Rectal smooth muscle tissue (tissue), 1 donor: ENCODE measurements at regions not wholly inside any gene's neighbourhood (a gene's known extent, or its start where the extent isn't known, plus 50 kb on each side); places are given as distances from the start of the nearest gene placed in this dataset.

Experiments used
- H3K27ac ChIP-seq: one replicate; pipeline ENCODE4 v1.7.0; 2013; ENCODE audit warnings: low read depth, low read length, inconsistent platforms
- H3K27me3 ChIP-seq: one replicate; pipeline ENCODE4 v1.7.0; 2013; ENCODE audit warnings: low read length; ENCODE audit not compliant: control insufficient read depth, insufficient read depth
- H3K36me3 ChIP-seq: one replicate; pipeline ENCODE4 v1.7.0; 2013; ENCODE audit warnings: low read length; ENCODE audit not compliant: control insufficient read depth, insufficient read depth
- H3K4me1 ChIP-seq: one replicate; pipeline ENCODE4 v1.7.0; 2013; ENCODE audit warnings: low read length; ENCODE audit not compliant: control insufficient read depth, insufficient read depth
- H3K4me3 ChIP-seq: one replicate; pipeline ENCODE4 v1.7.0; 2013; ENCODE audit warnings: low read length
- H3K9ac ChIP-seq: one replicate; pipeline ENCODE4 v1.7.0; 2013; ENCODE audit warnings: low read length

DNA sequence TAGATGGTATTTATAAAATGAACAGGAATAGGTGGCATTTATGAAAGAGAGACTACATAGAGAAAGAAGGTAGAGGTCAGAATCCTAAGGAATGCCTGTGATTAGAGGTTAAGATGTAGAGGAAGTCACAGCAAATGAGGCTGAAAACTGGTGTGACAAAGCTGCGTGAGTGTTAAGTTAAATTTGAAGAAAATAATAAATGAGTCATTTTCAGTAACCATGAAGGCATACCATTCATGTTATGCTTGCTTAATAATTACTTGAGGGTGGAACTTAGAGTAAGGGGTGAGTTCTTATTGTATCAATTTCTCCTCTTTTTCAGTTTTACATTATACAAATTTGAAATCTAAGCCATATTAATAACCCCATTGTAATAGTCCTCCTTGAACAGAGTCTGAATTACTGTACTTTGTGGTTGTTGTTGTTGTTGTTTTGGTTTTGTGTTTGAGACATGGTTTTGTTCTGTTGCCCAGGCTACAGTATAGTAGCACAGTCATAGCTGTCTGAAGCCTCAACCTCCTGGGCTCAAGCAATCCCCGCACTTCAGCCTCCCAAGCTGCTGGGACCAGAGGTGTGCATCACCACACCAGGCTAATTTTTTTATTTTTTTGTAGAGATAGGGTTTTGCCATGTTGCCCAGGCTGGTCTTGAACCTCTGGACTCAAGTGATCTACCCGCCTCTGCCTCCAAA is 761.5 kb downstream of the GALC start:
- Histone ChIP-seq H3K9ac (no peak overlapping the region), H3K36me3 (no peaks in the 10 kb centered on the region), H3K4me3 (no peak overlapping the region), H3K4me1 (no peaks in the 10 kb centered on the region), H3K27ac (no peak overlapping the region), H3K27me3 (no peaks in the 10 kb centered on the region)

DNA sequence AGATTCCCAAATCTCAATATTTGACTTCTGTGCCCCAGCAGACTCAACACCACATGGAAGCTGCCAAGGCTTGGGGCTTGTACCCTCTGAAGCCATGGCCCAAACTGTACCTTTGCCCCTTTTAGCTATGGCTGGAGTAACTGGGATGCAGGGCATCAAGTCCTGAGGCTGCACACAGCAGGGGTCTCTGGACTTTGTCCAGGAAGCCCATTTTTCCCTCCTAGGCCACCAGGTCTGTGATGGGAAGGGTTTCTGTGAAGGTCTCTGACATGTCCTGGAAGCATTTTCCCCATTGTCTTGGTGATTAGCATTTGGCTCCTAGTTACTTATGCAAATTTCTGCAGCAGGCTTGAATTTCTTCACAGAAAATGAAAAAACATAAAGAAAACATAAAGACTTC is 762.3 kb downstream of the GALC start:
- Histone ChIP-seq H3K27me3 (no peaks in the 10 kb centered on the region), H3K4me3 (no peak overlapping the region), H3K36me3 (no peaks in the 10 kb centered on the region), H3K4me1 (no peaks in the 10 kb centered on the region), H3K27ac (no peak overlapping the region), H3K9ac (no peak overlapping the region)

DNA sequence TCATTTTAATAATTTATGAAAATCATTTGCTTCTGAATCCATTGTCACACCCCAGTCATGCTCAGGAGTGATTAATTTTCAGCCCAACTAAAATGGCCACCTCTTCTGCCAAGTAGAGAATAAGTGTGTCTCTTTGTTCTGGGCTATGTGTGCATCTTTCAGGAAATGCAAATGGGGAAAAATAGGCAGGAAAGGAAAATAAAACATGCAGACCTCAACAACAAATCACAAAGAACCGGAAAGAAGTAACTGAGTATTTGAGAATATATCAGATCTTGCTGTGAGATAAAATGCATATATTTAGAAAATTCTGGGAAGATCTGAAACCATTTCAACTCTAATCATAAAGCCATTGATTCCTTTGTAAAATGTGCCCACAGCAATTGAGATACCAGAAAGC is 763.9 kb downstream of the GALC start:
- H3K27me3 ChIP-seq, result no peaks in the 10 kb centered on the region
- no peaks in the 10 kb centered on the region for H3K36me3 ChIP-seq
- no peaks in the 10 kb centered on the region for H3K4me1 ChIP-seq
- no peak overlapping the region for H3K9ac ChIP-seq
- no peak overlapping the region for H3K27ac ChIP-seq
- no peak overlapping the region for H3K4me3 ChIP-seq

DNA sequence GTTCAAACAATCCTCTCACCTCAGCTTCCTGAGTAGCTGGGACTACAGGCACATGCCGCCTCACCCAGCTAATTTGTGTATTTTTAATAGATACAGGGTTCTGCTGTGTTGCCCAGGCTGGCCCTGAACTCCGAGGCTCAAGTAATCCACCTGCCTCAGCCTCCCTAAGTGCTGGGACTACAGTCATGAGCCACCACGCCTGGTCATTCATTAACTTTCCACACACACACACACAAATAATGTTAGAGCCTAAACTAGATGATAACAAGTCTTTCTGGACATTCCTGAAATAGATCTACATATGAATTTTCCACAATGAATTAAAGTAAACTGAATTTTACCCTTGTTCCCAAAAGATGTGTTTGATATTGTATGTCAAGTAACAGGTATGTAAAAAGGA is 776.0 kb downstream of the GALC start:
- Histone ChIP-seq H3K27ac (no peak overlapping the region), H3K4me3 (no peak overlapping the region), H3K27me3 (no peaks in the 10 kb centered on the region), H3K9ac (no peak overlapping the region), H3K36me3 (no peaks in the 10 kb centered on the region), H3K4me1 (no peaks in the 10 kb centered on the region)

DNA sequence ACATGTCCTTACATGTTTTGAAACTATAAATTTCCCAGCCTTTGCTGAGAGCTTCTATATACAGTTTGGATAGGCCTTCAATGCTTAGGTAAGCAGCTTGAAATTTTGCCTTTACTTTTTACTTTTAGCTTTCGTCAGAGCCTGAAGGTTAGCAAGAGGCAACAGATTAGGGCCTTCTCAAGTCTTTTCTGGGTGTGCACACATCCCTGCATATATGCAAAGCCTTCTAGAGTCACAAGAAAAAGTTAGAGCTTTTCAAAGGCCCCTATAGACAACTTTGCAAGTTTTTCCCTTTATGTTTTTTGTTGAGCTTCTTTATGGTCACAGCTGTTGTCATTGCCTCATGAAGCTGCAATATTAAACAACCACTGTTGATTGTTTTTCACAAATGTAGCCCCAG is 778.4 kb downstream of the GALC start:
- H3K27ac ChIP-seq, result no peak overlapping the region
- H3K27me3 ChIP-seq, result no peaks in the 10 kb centered on the region
- H3K4me3 ChIP-seq, result no peak overlapping the region
- H3K4me1 ChIP-seq, result no peaks in the 10 kb centered on the region
- H3K36me3 ChIP-seq, result no peaks in the 10 kb centered on the region
- H3K9ac ChIP-seq, result no peak overlapping the region

DNA sequence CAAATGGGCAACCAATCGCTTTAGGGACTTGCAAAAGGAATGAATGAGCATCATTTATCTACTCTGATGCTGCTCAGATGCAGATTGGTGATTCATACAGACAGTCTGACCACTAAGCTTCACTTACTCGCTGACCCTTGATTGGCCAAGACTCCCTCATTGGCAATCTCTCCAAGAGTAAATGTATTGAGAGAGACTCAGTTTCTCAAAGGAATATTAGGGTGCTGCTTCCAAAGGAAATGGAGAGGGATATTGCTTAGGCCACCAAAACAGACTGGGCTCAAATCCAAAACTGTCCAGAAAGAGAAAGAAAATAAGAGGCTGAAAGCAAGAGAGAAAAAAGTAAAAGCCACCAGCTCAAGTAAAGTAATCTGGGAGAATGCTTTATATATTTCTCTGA is 785.2 kb downstream of the GALC start:
- Histone ChIP-seq H3K27ac (no peak overlapping the region), H3K27me3 (no peaks in the 10 kb centered on the region), H3K4me3 (no peak overlapping the region), H3K4me1 (no peaks in the 10 kb centered on the region), H3K9ac (no peak overlapping the region), H3K36me3 (no peaks in the 10 kb centered on the region)

DNA sequence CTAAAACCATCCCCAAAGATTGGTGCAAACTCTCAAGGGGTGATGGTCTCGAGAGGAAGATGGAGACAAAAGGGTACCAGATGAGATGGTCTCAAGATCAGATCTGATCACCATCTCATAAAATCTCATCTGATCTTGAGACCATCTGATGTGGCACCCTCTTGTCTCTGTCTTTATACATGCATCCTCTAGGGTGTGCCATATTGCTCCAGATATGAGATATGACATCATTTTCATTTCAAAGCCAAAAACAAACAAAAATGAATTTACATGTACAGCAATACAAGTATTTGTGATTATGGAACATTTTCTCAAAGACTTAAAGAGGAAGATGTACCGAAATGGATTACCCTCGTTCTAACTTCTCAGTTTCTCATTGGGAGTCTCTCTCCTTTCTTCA is 787.2 kb downstream of the GALC start:
- no peaks in the 10 kb centered on the region for H3K36me3 ChIP-seq
- H3K27me3 ChIP-seq, result no peaks in the 10 kb centered on the region
- no peak overlapping the region for H3K9ac ChIP-seq

DNA sequence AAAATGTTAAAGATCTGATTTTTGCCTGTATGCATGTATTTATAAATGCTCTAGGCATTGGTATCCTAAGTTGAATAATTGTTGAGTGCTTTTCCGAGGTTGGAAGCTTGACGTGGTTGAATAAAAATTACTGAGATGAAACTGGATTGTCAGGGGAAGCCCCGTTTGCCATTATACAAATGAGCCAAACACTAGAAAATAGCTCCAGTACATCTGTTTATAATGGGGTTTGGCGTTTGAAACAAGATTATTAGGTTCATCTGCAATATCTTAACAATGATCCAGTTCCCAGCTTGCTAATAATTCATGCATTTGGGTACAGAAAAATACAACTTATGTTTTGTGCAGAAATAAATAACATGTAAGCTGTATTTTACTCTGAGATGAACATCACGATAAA is 789.6 kb downstream of the GALC start:
- Histone ChIP-seq H3K36me3 (no peaks in the 10 kb centered on the region), H3K4me1 (no peaks in the 10 kb centered on the region), H3K27me3 (no peaks in the 10 kb centered on the region), H3K4me3 (no peak overlapping the region), H3K9ac (no peak overlapping the region), H3K27ac (no peak overlapping the region)

More for the DNA sequence above, 787.2 kb downstream of the GALC start:
- H3K4me3 ChIP-seq, result no peak overlapping the region
- H3K27ac ChIP-seq, result no peak overlapping the region
- no peaks in the 10 kb centered on the region for H3K4me1 ChIP-seq

DNA sequence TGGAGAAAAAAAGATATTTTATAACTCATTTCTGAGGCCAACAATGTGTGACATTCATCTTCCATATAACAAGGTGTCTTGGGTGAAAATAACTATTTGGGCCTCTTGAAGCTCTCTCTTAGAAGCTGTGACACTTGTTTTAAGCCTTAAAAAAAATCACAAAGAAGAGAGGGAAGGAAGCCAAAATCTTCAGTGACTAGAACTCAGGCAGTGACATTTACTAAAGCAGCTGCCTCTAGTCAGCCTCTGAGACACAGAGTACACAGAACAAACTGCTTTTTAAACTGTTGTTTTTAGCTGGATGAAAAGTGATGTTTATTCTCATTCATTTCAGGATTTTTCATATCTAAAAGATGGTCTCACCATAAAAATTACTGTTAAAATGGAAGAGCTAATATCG is 793.6 kb downstream of the GALC start:
- H3K27me3 ChIP-seq, result no peaks in the 10 kb centered on the region
- no peak overlapping the region for H3K27ac ChIP-seq
- no peak overlapping the region for H3K4me3 ChIP-seq
- H3K4me1 ChIP-seq, result no peaks in the 10 kb centered on the region
- no peak overlapping the region for H3K9ac ChIP-seq
- H3K36me3 ChIP-seq, result no peaks in the 10 kb centered on the region

DNA sequence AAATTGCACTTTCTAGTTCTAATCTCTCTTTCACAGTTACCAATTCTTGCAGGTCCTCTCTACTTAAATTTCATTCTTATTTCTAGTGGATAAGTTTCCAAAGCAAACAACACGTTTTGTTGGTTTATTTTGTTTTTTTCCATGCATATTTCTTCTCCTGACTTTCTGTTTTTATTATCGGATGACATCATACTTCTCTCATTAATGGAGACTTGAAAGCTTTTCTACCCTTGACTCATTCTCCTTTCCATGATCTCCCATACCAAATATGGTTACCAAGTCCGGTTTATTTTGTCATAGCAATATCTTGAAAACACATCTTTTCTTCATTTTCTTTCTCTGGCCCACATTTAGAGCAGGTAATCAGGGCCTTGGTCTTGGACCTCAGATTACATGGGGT is 796.5 kb downstream of the GALC start:
- H3K27ac ChIP-seq, result no peak overlapping the region
- no peak overlapping the region for H3K9ac ChIP-seq
- no peaks in the 10 kb centered on the region for H3K27me3 ChIP-seq
- no peaks in the 10 kb centered on the region for H3K36me3 ChIP-seq
- no peak overlapping the region for H3K4me3 ChIP-seq
- H3K4me1 ChIP-seq, result no peaks in the 10 kb centered on the region

DNA sequence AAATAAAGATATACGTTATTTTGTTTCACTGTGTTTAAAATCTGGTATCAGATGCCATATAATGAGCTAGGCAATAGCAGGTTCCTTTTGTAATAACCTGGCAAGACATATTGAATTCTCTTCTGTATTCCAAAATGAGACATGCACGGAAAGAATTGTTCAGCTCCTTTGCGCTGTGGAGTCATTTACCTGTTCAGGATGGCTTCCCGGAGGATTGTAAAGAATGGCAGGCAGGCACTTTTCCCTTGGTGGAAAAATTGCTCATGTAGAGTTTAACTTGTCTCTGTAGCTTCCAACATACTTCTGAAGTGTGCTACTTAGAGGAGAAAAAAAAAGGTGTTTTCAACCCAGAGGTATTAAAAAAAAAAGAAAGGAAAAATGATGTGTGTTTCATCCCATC is 805.2 kb downstream of the GALC start:
- Histone ChIP-seq H3K9ac (no peak overlapping the region), H3K27ac (no peak overlapping the region), H3K4me3 (no peak overlapping the region), H3K27me3 (no peaks in the 10 kb centered on the region), H3K36me3 (no peaks in the 10 kb centered on the region), H3K4me1 (no peaks in the 10 kb centered on the region)

DNA sequence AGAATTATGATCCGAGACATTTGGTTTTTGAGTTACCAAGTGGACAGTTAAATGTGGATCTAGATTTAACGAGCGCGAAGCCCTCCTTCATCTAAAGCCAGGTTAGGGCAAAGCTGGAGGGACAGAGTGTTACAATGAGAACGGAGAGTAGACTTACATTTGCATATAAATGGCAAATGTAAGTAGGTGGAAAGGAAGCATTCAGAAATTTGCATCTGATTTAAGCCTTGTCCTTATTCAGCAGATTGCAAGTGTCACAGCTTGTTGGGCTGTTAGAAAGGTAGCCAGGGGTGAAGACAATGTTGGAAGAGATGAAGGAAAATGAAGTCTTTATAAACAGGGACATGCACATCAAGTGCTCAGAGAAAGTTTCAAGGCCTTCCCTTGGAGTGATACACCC is 806.2 kb downstream of the GALC start:
- no peak overlapping the region for H3K9ac ChIP-seq
- no peak overlapping the region for H3K27ac ChIP-seq
- H3K27me3 ChIP-seq, result no peaks in the 10 kb centered on the region
- H3K4me1 ChIP-seq, result no peaks in the 10 kb centered on the region
- H3K36me3 ChIP-seq, result no peaks in the 10 kb centered on the region
- no peak overlapping the region for H3K4me3 ChIP-seq

DNA sequence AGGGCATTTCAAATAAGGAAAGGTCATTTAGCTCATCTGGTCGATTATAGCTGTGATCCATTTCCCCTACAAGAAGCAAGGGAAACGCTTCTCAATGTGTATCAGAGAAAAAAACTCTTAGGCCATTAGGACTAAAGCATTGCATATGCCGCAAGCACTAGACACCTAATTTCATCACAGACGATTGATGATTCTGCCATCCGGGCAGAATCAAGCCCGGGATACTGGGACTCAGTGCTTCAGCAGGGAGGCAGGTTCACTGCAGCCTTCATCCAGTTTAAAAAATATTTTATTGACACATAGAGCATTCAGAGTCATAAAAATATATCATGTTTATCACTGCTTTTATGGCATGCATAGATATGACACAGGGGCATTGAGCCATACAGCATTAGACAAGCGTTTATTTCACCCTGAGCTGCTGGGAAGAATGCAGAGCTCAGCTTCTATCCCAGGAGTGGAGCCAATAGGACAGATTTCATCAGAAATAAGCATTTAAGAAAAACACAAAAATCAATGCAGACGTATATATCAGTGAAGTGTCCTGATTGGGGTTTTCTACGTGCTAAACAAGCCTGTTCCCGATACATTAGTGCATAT is 806.9 kb downstream of the GALC start:
- Histone ChIP-seq H3K27me3 (no peaks in the 10 kb centered on the region), H3K4me3 (no peak overlapping the region), H3K9ac (no peak overlapping the region), H3K27ac (no peak overlapping the region), H3K4me1 (no peaks in the 10 kb centered on the region), H3K36me3 (no peaks in the 10 kb centered on the region)
